Coronary artery (tissue), 2 donors: ENCODE measurements at regions not wholly inside any gene's neighbourhood (a gene's known extent, or its start where the extent isn't known, plus 50 kb on each side); places are given as distances from the start of the nearest gene placed in this dataset.

Source experiments
- DNase-seq: peaks from one replicate; pipeline ENCODE4 v3.0.0-alpha.2; 2017; ENCODE audit warnings: low spot score
- H3K27ac ChIP-seq, 2 donors: fragments of 200-600 bp; sonication (generic); one replicate each; pipeline ENCODE4 v1.5.1; 2016 to 2019
- H3K4me3 ChIP-seq: fragments of 200-600 bp; sonication (generic); 2 replicates; pipeline ENCODE4 v1.5.1; 2016; ENCODE audit warnings: mild to moderate bottlenecking, moderate library complexity
- CTCF ChIP-seq: fragments of 200-600 bp; sonication (generic); IDR thresholded peaks from one replicate; pipeline ENCODE4 v1.5.1; 2019; ENCODE audit warnings: antibody characterized with exemption

DNA sequence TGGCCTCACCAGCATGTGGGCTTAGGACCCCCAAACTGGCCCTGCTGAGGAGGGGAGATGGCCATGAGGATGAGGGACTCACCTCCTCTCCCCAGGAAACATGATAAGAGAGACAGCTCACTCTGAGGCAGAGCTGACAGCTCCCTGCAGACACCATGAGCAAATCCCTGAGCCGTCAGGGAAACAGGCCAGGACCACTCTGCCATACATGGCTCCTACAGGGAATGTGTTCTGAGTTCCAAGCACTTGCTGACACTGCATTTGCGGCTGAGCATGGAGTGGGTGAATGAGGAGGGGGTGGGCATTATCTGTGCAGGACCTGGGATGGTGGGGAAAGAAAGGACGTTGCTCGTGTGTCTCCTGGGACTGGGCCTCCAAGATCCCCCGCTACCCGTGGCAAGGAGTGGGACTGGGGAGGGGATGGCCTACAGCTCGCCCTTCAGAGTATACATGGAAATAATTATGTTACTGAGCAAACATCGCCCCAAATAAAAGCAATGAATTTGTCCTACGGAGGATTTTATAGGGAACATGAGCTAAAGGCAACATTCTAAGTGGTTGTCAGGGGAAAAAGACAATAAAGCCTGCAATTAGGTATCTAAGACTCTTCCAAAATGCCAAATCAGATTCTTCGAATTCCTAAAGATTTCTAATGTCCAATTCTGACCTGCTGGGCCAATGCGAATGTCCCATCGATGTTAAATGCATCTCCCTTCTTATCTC is 355.9 kb upstream of the AJAP1 start:
- TF ChIP-seq CTCF = no peak
- DNase-seq = no peak

GRCh38 chr1:4301007-4301406 is 353.4 kb upstream of the AJAP1 start:
- DNase-seq = no peak
- Histone ChIP-seq H3K27ac (no peak overlapping the region), H3K4me3 (no peak overlapping the region)
- TF ChIP-seq CTCF = no peak

More for the DNA sequence above, 355.9 kb upstream of the AJAP1 start:
- Histone ChIP-seq H3K4me3 (no peak overlapping the region), H3K27ac (no peak overlapping the region)

- TF ChIP-seq CTCF = no peak
- Histone ChIP-seq H3K4me3 (no peak overlapping the region), H3K27ac (no peak overlapping the region)
- DNase-seq = no peak
These were observed 351.1 kb upstream of the AJAP1 start for GRCh38 chr1:4303303-4303702.

- peak; percentile 41 for DNase-seq
- TF ChIP-seq CTCF = no peak
- Histone ChIP-seq H3K4me3 (no peak overlapping the region), H3K27ac (no peak overlapping the region)
These were observed 348.7 kb upstream of the AJAP1 start for GRCh38 chr1:4305526-4306301.

- Histone ChIP-seq H3K27ac (no peak overlapping the region), H3K4me3 (no peak overlapping the region)
- TF ChIP-seq CTCF = no peak
- DNase-seq = peak; percentile 36
These were observed 347.6 kb upstream of the AJAP1 start for GRCh38 chr1:4306559-4307467.

- Histone ChIP-seq H3K4me3 (no peak overlapping the region), H3K27ac (no peak overlapping the region)
- peak; percentile 24 for DNase-seq
- TF ChIP-seq CTCF = no peak
These were observed 347.0 kb upstream of the AJAP1 start for GRCh38 chr1:4307468-4307845.
